HCT116 (cell line): ENCODE measurements at regions not wholly inside any gene's neighbourhood (a gene's known extent, or its start where the extent isn't known, plus 50 kb on each side); places are given as distances from the start of the nearest gene placed in this dataset.

ENCODE experiments used
- ATAC-seq: fragments of 200-7000 bp; cut with Tn5 transposase; 2 replicates; pipeline ENCODE4 v1.9.1; 2020; ENCODE audit warnings: mild to moderate bottlenecking, moderate library complexity
- BruUV-seq: library from RNA; stranded (reverse); fragments of 400-500 nt; replicated peaks from 2 replicates; lab custom pipeline; 2021; lab: Mats Ljungman, UMichigan
- CTCF ChIA-PET: fragments of 300-600 bp; sonication (Branson Sonifier 250); formaldehyde crosslinking; loops from one replicate; lab custom pipeline; 2021; ENCODE audit warnings: antibody characterized with exemption; lab: Charles Lee
- POLR2A ChIA-PET: fragments of 300-600, 350-600 bp; sonication (Branson Sonifier 250); formaldehyde crosslinking; loops from one replicate; lab custom pipeline; 2021; ENCODE audit warnings: antibody characterized with exemption; lab: Charles Lee
- RAD21 ChIA-PET, 2 experiments: fragments of 300-600 bp; sonication (Branson Sonifier 250); formaldehyde crosslinking; loops; one replicate each; lab custom pipeline; 2023; ENCODE audit warnings: low total read pairs in 2 of 2; ENCODE audit not compliant: uncharacterized antibody in 2 of 2, unreplicated experiment in 2 of 2, low non-redundant PET in 1 of 2; lab: Charles Lee
- DNase-seq: peaks from one replicate; pipeline ENCODE4 v3.0.0-alpha.2; 2010; ENCODE audit warnings: low read depth, low spot score
- H2AFZ ChIP-seq: fragments of 200-600 bp; shearing (Covaris generic), sonication (generic); 2 replicates; pipeline ENCODE4 v1.6.1; 2017; ENCODE audit warnings: low read depth, mixed run types, mixed read lengths, antibody characterized with exemption, low read length; ENCODE audit not compliant: poor library complexity, severe bottlenecking
- H3K27ac ChIP-seq: 2 replicates; pipeline ENCODE4 v1.5.1; 2012; ENCODE audit warnings: low read depth, low read length
- H3K27me3 ChIP-seq: fragments of 200-600 bp; sonication (generic); 2 replicates; pipeline ENCODE4 v1.6.1; 2016; ENCODE audit warnings: mixed run types, low read length, mixed read lengths; ENCODE audit not compliant: insufficient read depth
- H3K36me3 ChIP-seq, 2 experiments: fragments of 200-500 bp in 1 of 2; fragments of 200-600 bp in 1 of 2; sonication (Bioruptor generic) in 1 of 2; sonication (generic) in 1 of 2; 2 replicates each; pipeline versions ENCODE4 v1.5.1 to v1.6.1; 2014 to 2016; ENCODE audit warnings: low read length in 2 of 2, inconsistent platforms in 1 of 2, mixed read lengths in 1 of 2, mixed run types in 1 of 2; ENCODE audit not compliant: insufficient read depth in 2 of 2, control insufficient read depth in 1 of 2
- H3K4me1 ChIP-seq, 2 experiments: fragments of 200-600 bp in 1 of 2; sonication (generic) in 1 of 2; 2 replicates each; pipeline versions ENCODE4 v1.5.1 to v1.6.1; 2012 to 2017; ENCODE audit warnings: low read length in 2 of 2, inconsistent platforms in 1 of 2, mild to moderate bottlenecking in 1 of 2, mixed read lengths in 1 of 2, mixed run types in 1 of 2, moderate library complexity in 1 of 2; ENCODE audit not compliant: insufficient read depth in 2 of 2, control insufficient read depth in 1 of 2
- H3K4me2 ChIP-seq: fragments of 200-600 bp; sonication (generic); 2 replicates; pipeline ENCODE4 v1.6.1; 2017; ENCODE audit warnings: mixed run types, low read length, mixed read lengths
- H3K4me3 ChIP-seq, 2 experiments: fragments of 200-600 bp in 1 of 2; sonication (generic) in 1 of 2; replicated peaks in 1 of 2; 2 replicates each; pipeline ENCODE4 v1.5.1; 2011 to 2016; ENCODE audit warnings: low read length in 2 of 2, control low read depth in 1 of 2, low read depth in 1 of 2, mild to moderate bottlenecking in 1 of 2, mixed read lengths in 1 of 2, mixed run types in 1 of 2
- H3K79me2 ChIP-seq: fragments of 200-600 bp; sonication (generic); 2 replicates; pipeline ENCODE4 v1.6.1; 2017; ENCODE audit warnings: mild to moderate bottlenecking, mixed run types, low read length, moderate library complexity, mixed read lengths; ENCODE audit not compliant: insufficient read depth
- H3K9ac ChIP-seq: fragments of 200-600 bp; sonication (generic); 2 replicates; pipeline ENCODE4 v1.6.1; 2016; ENCODE audit warnings: low read length, mixed read lengths
- H3K9me2 ChIP-seq: fragments of 200-600 bp; sonication (generic), shearing (Covaris generic); 2 replicates; pipeline ENCODE4 v1.6.1; 2017; ENCODE audit warnings: mixed run types, mild to moderate bottlenecking, moderate library complexity; ENCODE audit not compliant: insufficient read depth
- H3K9me3 ChIP-seq, 2 experiments: fragments of 200-500 bp in 1 of 2; fragments of 200-600 bp in 1 of 2; sonication (Bioruptor generic) in 1 of 2; sonication (generic) in 1 of 2; 2 replicates each; pipeline ENCODE4 v1.6.1; 2014 to 2017; ENCODE audit warnings: low read length in 2 of 2, mixed read lengths in 2 of 2, inconsistent platforms in 1 of 2, low read depth in 1 of 2, mild to moderate bottlenecking in 1 of 2, mixed run types in 1 of 2, moderate library complexity in 1 of 2; ENCODE audit not compliant: control insufficient read depth in 1 of 2, insufficient read depth in 1 of 2
- H4K20me1 ChIP-seq: fragments of 200-600 bp; sonication (generic), shearing (Covaris generic); 2 replicates; pipeline ENCODE4 v1.6.1; 2017; ENCODE audit warnings: mixed run types, mild to moderate bottlenecking, moderate library complexity; ENCODE audit not compliant: insufficient read depth
- CBX3 ChIP-seq: IDR thresholded peaks from 2 replicates; pipeline ENCODE4 v1.6.1; 2012; ENCODE audit warnings: low read depth
- CEBPB ChIP-seq: IDR thresholded peaks from 2 replicates; pipeline ENCODE4 v1.6.1; 2012; ENCODE audit warnings: low read depth
- CTCF ChIP-seq, 3 experiments: fragments of 200-600 bp in 1 of 3; sonication (generic) in 1 of 3; IDR thresholded peaks in 2 of 3; conservative IDR thresholded peaks in 1 of 3; 2 replicates each; pipeline ENCODE4 v1.5.1; 2012 to 2017; ENCODE audit warnings: low read depth in 2 of 3, low read length in 2 of 3, antibody characterized with exemption in 1 of 3, borderline replicate concordance in 1 of 3, control low read depth in 1 of 3, mild to moderate bottlenecking in 1 of 3, mixed read lengths in 1 of 3, mixed run types in 1 of 3, moderate library complexity in 1 of 3; ENCODE audit not compliant: insufficient read depth in 1 of 3
- ELF1 ChIP-seq: IDR thresholded peaks from 2 replicates; pipeline ENCODE4 v1.6.1; 2012; ENCODE audit warnings: low read depth, borderline replicate concordance
- EZH2 ChIP-seq: fragments of 200-600 bp; sonication (generic); IDR thresholded peaks from 2 replicates; pipeline ENCODE4 v1.6.1; 2017; ENCODE audit warnings: antibody characterized with exemption, mixed run types
- EZH2phosphoT487 ChIP-seq: fragments of 200-600 bp; IDR thresholded peaks from 2 replicates; pipeline ENCODE4 v1.6.1; 2018; ENCODE audit warnings: antibody characterized with exemption, borderline replicate concordance
- JUND ChIP-seq: IDR thresholded peaks from 2 replicates; pipeline ENCODE4 v1.6.1; 2012
- RAD21 ChIP-seq: IDR thresholded peaks from 2 replicates; pipeline ENCODE4 v1.6.1; 2012; ENCODE audit warnings: low read depth, mild to moderate bottlenecking
- SIN3A ChIP-seq: IDR thresholded peaks from 2 replicates; pipeline ENCODE4 v1.6.1; 2012; ENCODE audit warnings: low read depth
- SP1 ChIP-seq: IDR thresholded peaks from 2 replicates; pipeline ENCODE4 v1.6.1; 2012; ENCODE audit warnings: low read depth
- SRF ChIP-seq: IDR thresholded peaks from 2 replicates; pipeline ENCODE4 v1.6.1; 2012; ENCODE audit warnings: low read depth
- YY1 ChIP-seq: IDR thresholded peaks from 2 replicates; pipeline ENCODE4 v1.6.1; 2011; ENCODE audit warnings: low read length, low read depth, moderate library complexity, mild to moderate bottlenecking; ENCODE audit not compliant: insufficient replicate concordance; ENCODE audit errors: extremely low read depth
- ZFX ChIP-seq: fragments of 450-650 bp; IDR thresholded peaks from 2 replicates; pipeline ENCODE4 v1.6.1; 2017
- intact Hi-C: fragments of 100-400 bp; cut with micrococcal nuclease; formaldehyde crosslinking; loops from 2 replicates; pipeline ENCODE4 v1.10.0; 2022
- TF ChIP-seq, protein P1 (sequence below): IDR thresholded peaks from 2 replicates; pipeline ENCODE4 v1.6.1; 2012

DNA sequence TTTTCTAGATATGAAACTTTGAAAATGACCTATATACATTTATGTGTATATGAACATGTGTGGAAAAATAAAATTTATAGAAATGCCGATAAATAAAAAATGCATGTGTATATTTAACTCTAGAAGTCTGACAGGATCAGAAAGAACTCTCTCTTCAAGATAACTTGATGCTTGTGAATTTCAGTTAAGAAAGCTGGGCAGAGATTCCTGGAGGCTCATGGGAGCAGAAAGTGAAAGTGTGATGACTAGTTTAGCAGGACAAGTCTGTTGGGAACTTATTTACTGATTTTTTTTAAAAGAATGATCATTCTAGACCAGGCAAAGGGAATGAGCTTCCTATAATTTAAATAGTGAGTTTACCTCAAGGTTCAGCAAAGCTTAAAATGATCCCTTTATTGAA, 81.5 kb upstream of the KCNAB1 start:
- intact Hi-C loops = no loop called here
- TF ChIP-seq EZH2phosphoT487 (no peak), SIN3A (no peak), ELF1 (no peak), RAD21 (no peak), YY1 (no peak), JUND (no peak), CEBPB (no peak), EZH2 (no peak), SRF (no peak), ZFX (no peak), CTCF (IDR thresholded peaks at IDR 0.05 in 2 of 3, conservative IDR thresholded peaks at IDR 0.05 in 1 of 3; ENCODE audit: borderline replicate concordance in 1 of 3, insufficient read depth in 1 of 3, low read depth in 2 of 3, low read length in 2 of 3) (no peak), SP1 (no peak), CBX3 (no peak)
- TF ChIP-seq, protein P1, sequence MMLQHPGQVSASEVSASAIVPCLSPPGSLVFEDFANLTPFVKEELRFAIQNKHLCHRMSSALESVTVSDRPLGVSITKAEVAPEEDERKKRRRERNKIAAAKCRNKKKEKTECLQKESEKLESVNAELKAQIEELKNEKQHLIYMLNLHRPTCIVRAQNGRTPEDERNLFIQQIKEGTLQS = no peak
- ChIA-PET CTCF (no interaction called here), RAD21 (no interaction called here), POLR2A (no interaction called here)
- ATAC-seq (no peak), DNase-seq (no peak)
- Histone ChIP-seq H3K27ac (no peak overlapping the region), H3K9ac (no peak overlapping the region), H3K4me1 (no peaks in the 10 kb centered on the region), H3K4me3 (no peak overlapping the region), H3K9me3 (no peaks in the 10 kb centered on the region), H4K20me1 (no peaks in the 10 kb centered on the region), H3K9me2 (no peaks in the 10 kb centered on the region), H3K27me3 (no peaks in the 10 kb centered on the region), H3K36me3 (no peaks in the 10 kb centered on the region), H3K4me2 (no peak overlapping the region), H2AFZ (peak overlapping the region; percentile 13), H3K79me2 (no peaks in the 10 kb centered on the region)
- no TSS peak for BruUV-seq
